IPS DF 4.7 (cell line): ENCODE measurements at regions not wholly inside any gene's neighbourhood (a gene's known extent, or its start where the extent isn't known, plus 50 kb on each side); places are given as distances from the start of the nearest gene placed in this dataset.
"Not testable (repeated sequence)": the region's sequence is repeated elsewhere in the genome, so short reads cannot be mapped to it uniquely, and the experiment has no call there.

Experiments
- DNase-seq: peaks from one replicate; pipeline ENCODE4 v3.0.0-alpha.2; 2013; ENCODE audit warnings: low spot score; ENCODE audit errors: extremely low read depth

DNA sequence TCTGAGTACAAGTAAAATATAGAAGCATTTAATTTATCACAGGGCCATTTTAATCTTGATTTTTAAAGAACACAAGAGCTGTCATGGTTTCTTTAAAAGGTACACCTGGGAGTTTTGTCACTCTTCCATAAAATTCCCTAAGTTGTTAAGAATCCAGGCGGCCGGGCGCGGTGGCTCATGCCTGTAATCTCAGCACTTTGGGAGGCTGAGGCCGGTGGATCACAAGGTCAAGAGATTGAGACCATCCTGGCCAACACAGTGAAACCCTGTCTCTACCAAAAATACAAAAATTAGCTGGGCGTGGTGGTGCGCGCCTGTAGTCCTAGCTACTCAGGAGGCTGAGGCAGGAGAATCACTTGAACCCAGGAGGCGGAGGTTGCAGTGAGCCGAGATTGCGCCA is 278.3 kb downstream of the PCDH17 start:
- DNase-seq: not testable (repeated sequence)

GRCh38 chr13:57918086-57918485 is 286.5 kb downstream of the PCDH17 start:
- no peak for DNase-seq

- no peak for DNase-seq
Measured at GRCh38 chr13:57918913-57919312, 287.4 kb downstream of the PCDH17 start.

GRCh38 chr13:57925250-57925649 is 293.7 kb downstream of the PCDH17 start:
- no peak for DNase-seq

- no peak for DNase-seq
Measured at GRCh38 chr13:57925751-57926150, 294.2 kb downstream of the PCDH17 start.

- DNase-seq: no peak
Measured at GRCh38 chr13:57932061-57932460, 300.5 kb downstream of the PCDH17 start.

- no peak for DNase-seq
Measured at GRCh38 chr13:57933606-57934005, 302.1 kb downstream of the PCDH17 start.

DNA sequence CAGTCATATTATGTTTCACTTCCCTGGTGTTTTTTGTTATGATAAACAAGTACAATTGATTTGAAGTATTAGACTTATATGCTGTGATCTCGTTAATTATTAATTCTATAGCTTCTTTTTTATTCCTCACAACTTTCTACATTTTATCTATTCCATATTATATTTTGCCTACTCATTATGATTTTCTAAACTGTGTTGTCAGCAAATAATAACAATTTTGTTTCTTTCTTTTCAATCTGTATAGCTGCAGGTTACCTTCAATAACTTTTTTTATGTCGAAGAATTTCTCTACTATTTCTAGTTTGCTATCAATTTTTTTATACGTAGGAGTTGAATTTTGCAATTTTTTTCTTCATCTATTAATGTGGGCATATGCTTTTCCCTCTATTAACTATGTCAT is 304.4 kb downstream of the PCDH17 start:
- DNase-seq: no peak

- DNase-seq: no peak
Measured at GRCh38 chr13:57946361-57946760, 314.8 kb downstream of the PCDH17 start.

- no peak for DNase-seq
Measured at GRCh38 chr13:57948884-57949283, 317.3 kb downstream of the PCDH17 start.

DNA sequence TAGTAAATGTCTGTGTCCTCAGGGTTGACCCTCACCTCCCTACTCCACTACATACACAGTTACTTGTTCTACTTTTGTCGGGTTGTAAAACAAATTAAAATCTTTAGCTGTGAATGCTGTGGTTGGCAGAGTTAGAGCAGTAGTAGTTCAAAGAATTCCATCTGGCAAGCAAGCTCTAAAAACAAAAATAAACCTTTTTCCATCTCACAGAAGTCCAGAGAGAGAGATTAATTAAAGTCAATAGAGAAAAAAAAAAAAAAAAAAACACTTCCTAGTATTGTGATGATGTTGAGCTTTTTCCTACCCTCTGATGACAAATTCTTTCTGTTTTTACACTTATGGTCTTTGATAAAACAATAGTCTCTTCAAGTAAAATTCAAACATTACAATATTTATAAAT is 338.4 kb downstream of the PCDH17 start:
- no peak for DNase-seq

GRCh38 chr13:57970404-57970803 is 338.9 kb downstream of the PCDH17 start:
- DNase-seq: no peak

GRCh38 chr13:57982782-57983181 is 351.2 kb downstream of the PCDH17 start:
- no peak for DNase-seq

DNA sequence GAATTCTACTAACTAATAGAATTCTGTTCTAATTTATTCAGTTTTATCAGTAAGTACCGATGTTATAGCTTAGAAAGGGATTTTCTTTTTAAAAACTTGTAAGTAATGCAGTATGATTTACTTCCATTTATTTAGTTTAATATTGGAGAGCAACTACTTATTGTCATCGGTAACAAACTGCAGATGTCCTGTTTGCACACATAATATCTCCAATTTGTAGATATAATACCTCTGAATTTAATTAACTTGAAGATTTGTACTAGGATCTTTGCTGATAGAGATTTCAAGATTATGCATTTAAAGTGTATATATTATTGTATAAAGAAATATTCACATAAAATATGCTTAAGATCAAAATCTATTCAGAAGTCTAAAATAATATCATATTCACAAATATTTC is 356.7 kb downstream of the PCDH17 start:
- DNase-seq: no peak

DNA sequence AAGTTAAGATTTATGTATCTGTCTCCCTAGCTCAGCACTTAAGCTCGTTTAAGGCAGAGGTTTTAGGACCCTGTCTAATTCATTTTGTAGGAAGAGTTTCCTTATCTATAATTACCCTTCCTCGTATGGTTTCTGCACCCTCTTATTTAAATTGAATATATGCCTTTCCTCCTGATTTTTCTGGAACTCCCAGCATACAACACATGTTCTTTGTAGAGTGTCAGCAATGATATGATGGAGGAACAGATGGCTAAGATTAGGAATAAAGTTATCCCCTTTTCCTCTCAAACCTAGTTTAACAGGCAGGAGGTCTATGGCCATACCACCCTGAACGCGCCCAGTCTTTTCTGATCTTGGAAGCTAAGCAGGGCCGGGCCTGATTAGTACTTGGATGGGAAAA is 359.5 kb downstream of the PCDH17 start:
- no peak for DNase-seq

DNA sequence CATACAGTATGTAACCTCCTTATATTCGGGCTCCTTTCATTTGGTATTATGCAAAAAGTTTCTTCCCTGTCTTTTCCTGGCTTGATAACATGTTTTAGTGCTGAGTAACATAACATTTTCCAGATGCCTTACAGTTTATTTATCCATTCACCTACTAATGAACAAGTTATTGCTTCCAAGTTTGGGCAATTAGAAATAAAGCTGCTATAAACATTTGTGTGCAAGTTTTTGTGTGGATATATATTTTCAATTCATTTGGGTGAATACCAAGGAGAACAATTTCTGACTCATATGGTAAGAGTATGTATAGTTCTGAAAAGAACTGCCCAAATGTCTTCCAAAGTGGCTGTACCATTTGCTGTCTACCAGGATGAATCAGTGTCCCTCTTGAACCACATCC is 360.9 kb downstream of the PCDH17 start:
- no peak for DNase-seq

GRCh38 chr13:57996717-57997116 is 365.2 kb downstream of the PCDH17 start:
- no peak for DNase-seq

GRCh38 chr13:58004751-58005150 is 373.2 kb downstream of the PCDH17 start:
- no peak for DNase-seq

DNA sequence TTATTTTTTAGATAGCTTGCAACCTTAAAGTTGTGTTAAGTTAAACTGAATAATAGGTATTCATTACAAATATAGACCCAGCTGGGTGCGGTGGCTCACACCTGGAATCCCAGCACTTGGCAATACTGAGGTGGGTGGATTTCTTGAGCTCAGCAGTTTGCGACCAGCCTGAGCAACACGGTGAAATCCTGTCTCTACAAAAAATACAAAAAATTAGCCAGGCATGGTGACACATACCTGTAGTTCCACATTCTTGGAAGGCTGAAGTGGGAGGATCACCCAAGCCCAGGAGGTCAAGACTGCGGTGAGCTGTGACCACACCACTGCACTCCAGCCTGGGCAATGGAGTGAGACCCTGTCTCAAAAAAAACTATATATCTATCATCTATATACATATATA is 386.5 kb downstream of the PCDH17 start:
- DNase-seq: no peak

DNA sequence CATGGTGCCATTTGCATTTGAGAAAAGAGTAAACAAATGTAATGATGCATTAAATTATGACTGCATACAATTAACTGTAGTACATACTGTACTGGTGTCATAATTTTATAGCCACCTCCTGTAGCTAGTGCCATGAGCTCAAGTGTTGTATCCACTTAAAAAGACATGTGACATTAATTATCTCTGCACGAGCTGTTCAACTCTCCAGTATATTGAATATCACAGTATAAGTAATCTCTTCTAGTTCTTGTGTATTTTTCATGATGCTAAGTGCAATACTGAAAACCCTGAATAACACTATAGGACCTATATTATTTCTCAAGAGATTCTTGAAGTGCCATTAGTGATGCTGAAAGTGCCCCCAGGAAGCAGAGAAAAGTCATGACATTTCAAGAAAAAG is 387.3 kb downstream of the PCDH17 start:
- DNase-seq: no peak

GRCh38 chr13:58024103-58024502 is 392.6 kb downstream of the PCDH17 start:
- DNase-seq: no peak

- no peak for DNase-seq
Measured at GRCh38 chr13:58025821-58026220, 394.3 kb downstream of the PCDH17 start.

GRCh38 chr13:58032676-58033460 is 401.3 kb downstream of the PCDH17 start:
- DNase-seq: no peak

DNA sequence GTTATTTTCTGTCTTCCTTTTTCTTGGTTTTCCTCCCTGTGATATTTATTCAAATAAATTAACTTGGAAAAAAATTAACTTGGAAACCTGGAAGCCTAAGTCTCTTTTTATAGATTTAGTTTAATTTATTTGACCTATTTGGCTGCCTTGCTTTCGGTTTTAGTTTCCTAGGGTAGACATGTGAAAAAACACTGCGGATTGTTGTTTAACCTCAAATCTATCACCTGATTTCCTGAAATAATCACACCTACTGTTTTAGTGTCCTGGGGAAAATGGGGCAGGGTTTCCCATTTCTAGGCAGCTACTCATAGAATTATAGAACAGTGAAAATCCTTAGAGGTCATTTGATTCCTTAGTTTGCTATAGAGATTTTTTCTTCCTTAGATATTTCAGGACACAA is 412.4 kb downstream of the PCDH17 start:
- no peak for DNase-seq
